ENCODE measurements at regions not wholly inside any gene's neighbourhood (a gene's known extent, or its start where the extent isn't known, plus 50 kb on each side); places are given as distances from the start of the nearest gene placed in this dataset.

DNA sequence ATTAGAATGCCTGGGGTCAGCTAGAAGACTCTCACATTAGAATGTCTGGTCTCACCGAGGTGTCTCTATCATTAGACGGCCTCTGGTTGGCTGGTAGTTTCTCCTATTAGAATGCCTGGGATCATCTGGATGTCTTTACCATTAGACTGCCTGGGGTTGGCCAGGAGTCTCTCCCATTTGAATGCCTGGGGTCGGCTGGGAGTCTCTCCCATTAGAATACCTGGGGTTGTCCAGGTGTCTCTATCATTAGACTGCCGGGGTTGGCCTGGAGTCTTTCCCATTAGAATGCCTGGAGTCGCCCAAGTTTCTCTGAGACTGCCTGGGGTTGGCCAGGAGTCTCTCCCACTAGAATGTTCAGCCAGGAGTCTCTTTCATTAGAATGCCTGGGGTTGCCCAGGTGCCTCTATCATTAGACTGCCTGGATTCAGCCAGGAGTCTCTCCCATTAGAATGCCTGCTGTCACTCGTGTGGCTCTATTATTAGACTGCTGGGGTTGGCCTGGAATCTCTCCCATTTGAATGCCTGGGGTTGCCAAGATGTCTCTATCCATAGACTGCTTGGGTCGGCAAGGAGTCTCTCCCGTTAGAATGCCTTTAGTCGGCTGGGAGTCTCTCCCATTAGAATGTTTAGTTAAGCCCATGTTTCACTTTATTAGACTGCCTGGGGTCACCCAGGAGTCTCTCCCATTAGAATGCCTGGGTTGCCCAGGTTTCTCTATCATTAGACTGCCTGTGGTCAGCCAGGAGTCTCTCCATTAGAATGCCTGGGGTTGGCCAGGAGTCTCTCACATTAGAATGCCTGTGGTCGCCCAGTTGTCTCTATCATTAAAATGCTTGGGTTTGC is 1467.8 kb downstream of the UQCRFS1 start:
- H3K36me3 ChIP-seq = peaks cover 15% of the 10 kb centered on the region
- no peak for ATAC-seq (ENCODE audit: insufficient number of reproducible peaks, low FRiP score, low read depth)
- no peak overlapping the region for H3K4me3 ChIP-seq
- no peaks in the 10 kb centered on the region for H3K4me1 ChIP-seq (ENCODE audit: control insufficient read depth in 1 of 2, low read depth in 2 of 2)
- H3K27me3 ChIP-seq (replicated peaks; ENCODE audit: insufficient read depth) = no peaks in the 10 kb centered on the region
- TF ChIP-seq, protein P1, sequence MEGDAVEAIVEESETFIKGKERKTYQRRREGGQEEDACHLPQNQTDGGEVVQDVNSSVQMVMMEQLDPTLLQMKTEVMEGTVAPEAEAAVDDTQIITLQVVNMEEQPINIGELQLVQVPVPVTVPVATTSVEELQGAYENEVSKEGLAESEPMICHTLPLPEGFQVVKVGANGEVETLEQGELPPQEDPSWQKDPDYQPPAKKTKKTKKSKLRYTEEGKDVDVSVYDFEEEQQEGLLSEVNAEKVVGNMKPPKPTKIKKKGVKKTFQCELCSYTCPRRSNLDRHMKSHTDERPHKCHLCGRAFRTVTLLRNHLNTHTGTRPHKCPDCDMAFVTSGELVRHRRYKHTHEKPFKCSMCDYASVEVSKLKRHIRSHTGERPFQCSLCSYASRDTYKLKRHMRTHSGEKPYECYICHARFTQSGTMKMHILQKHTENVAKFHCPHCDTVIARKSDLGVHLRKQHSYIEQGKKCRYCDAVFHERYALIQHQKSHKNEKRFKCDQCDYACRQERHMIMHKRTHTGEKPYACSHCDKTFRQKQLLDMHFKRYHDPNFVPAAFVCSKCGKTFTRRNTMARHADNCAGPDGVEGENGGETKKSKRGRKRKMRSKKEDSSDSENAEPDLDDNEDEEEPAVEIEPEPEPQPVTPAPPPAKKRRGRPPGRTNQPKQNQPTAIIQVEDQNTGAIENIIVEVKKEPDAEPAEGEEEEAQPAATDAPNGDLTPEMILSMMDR (IDR thresholded peaks at IDR 0.05) = no peak
- no peak for DNase-seq (ENCODE audit: low spot score)
- no peak overlapping the region for H3K27ac ChIP-seq
- H3K9me3 ChIP-seq = peaks cover 13% of the 10 kb centered on the region

- Histone ChIP-seq H3K27ac (no peak overlapping the region), H3K36me3 (peaks cover 35% of the 10 kb centered on the region), H3K27me3 (replicated peaks; ENCODE audit: insufficient read depth) (no peaks in the 10 kb centered on the region), H3K4me1 (ENCODE audit: control insufficient read depth in 1 of 2, low read depth in 2 of 2) (no peaks in the 10 kb centered on the region), H3K4me3 (no peak overlapping the region), H3K9me3 (peaks cover 24% of the 10 kb centered on the region)
- ATAC-seq (ENCODE audit: insufficient number of reproducible peaks, low FRiP score, low read depth) (no peak), DNase-seq (ENCODE audit: low spot score) (no peak)
- TF ChIP-seq, protein P1 (IDR thresholded peaks at IDR 0.05) = no peak
Measured at GRCh38 chr19:27742041-27742440, 1470.9 kb downstream of the UQCRFS1 start.

- TF ChIP-seq, protein P1 (IDR thresholded peaks at IDR 0.05) = no peak
- H3K36me3 ChIP-seq = peaks cover 37% of the 10 kb centered on the region
- H3K4me1 ChIP-seq (ENCODE audit: control insufficient read depth in 1 of 2, low read depth in 2 of 2) = no peaks in the 10 kb centered on the region
- no peak for DNase-seq (ENCODE audit: low spot score)
- H3K9me3 ChIP-seq = peaks cover 29% of the 10 kb centered on the region
- no peak overlapping the region for H3K4me3 ChIP-seq
- H3K27me3 ChIP-seq (replicated peaks; ENCODE audit: insufficient read depth) = no peaks in the 10 kb centered on the region
- no peak overlapping the region for H3K27ac ChIP-seq
- no peak for ATAC-seq (ENCODE audit: insufficient number of reproducible peaks, low FRiP score, low read depth)
Measured at GRCh38 chr19:27741236-27741635, 1471.7 kb downstream of the UQCRFS1 start.

- Histone ChIP-seq H3K27me3 (replicated peaks; ENCODE audit: insufficient read depth) (no peaks in the 10 kb centered on the region), H3K36me3 (peaks cover 35% of the 10 kb centered on the region), H3K4me1 (ENCODE audit: control insufficient read depth in 1 of 2, low read depth in 2 of 2) (no peaks in the 10 kb centered on the region), H3K9me3 (peaks cover 29% of the 10 kb centered on the region), H3K27ac (no peak overlapping the region), H3K4me3 (no peak overlapping the region)
- ATAC-seq (ENCODE audit: insufficient number of reproducible peaks, low FRiP score, low read depth) = no peak
- TF ChIP-seq, protein P1 (IDR thresholded peaks at IDR 0.05) = no peak
- DNase-seq (ENCODE audit: low spot score) = no peak
Measured at GRCh38 chr19:27740396-27740795, 1472.6 kb downstream of the UQCRFS1 start.

- no peak for ATAC-seq (ENCODE audit: insufficient number of reproducible peaks, low FRiP score, low read depth)
- TF ChIP-seq, protein P1 (IDR thresholded peaks at IDR 0.05) = no peak
- Histone ChIP-seq H3K36me3 (peaks cover 45% of the 10 kb centered on the region), H3K4me1 (ENCODE audit: control insufficient read depth in 1 of 2, low read depth in 2 of 2) (no peaks in the 10 kb centered on the region), H3K27me3 (replicated peaks; ENCODE audit: insufficient read depth) (no peaks in the 10 kb centered on the region), H3K4me3 (no peak overlapping the region), H3K9me3 (peaks cover 36% of the 10 kb centered on the region), H3K27ac (no peak overlapping the region)
- DNase-seq (ENCODE audit: low spot score) = no peak
Measured at GRCh38 chr19:27738569-27739193, 1474.3 kb downstream of the UQCRFS1 start.
